Islet precursor cell (in vitro differentiated cells): ENCODE measurements at regions not wholly inside any gene's neighbourhood (a gene's known extent, or its start where the extent isn't known, plus 50 kb on each side); places are given as distances from the start of the nearest gene placed in this dataset.

ENCODE experiments used
- DNase-seq: peaks from one replicate; pipeline ENCODE4 v3.0.0-alpha.2; 2018

DNA sequence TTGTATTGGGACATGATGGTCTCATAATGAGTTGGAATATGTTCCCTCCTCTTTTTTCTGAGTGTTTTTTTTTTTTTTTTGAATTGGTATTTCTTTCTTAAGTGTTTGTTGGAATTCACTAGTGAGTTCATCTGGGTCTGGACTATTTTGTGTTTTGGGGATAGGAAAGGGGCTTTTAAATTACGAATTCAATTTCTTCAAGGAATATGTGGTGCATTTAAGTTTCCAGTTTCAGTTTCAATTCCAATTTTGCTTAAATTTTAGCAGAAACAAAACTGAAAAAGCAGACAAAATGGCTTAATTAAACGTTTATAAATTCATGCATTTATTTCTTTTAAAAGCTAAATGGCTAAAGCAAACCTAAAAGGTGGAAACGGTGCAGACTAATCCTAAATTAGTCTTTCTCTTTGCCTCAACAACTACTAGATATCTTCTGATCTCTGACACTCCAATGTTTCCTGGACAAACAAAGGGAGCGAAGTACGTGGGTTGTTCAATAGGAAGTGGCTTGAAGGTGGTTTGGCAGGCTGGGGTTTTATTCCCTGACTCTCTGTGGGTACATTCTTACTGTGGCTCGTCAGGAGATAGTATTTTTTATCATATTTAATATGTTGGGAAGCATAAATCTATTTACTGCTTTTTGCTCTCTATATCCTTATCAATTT, 50.0 kb upstream of the CORO2B start:
- DNase-seq, result no peak
